Right atrium auricular region (tissue), 2 donors: ENCODE measurements at regions not wholly inside any gene's neighbourhood (a gene's known extent, or its start where the extent isn't known, plus 50 kb on each side); places are given as distances from the start of the nearest gene placed in this dataset.

Source experiments
- DNase-seq: peaks from one replicate; pipeline ENCODE4 v3.0.0-alpha.2; 2019; ENCODE audit warnings: low spot score
- H3K27ac ChIP-seq, 2 donors: fragments of 200-600 bp; sonication (generic); 1 replicate in 1 of 2; 2 replicates in 1 of 2; pipeline ENCODE4 v1.5.1; 2016 to 2019
- H3K27me3 ChIP-seq, 2 donors: fragments of 200-600 bp; sonication (generic); one replicate each; pipeline versions ENCODE4 v1.5.1 to v1.6.0; 2017 to 2019
- H3K36me3 ChIP-seq: fragments of 200-600 bp; sonication (generic); one replicate; pipeline ENCODE4 v1.5.1; 2016
- H3K4me1 ChIP-seq, 2 donors: fragments of 200-600 bp; sonication (generic); one replicate each; pipeline versions ENCODE4 v1.5.1 to v1.6.0; 2017 to 2019
- H3K4me3 ChIP-seq, 2 donors: fragments of 200-600 bp; sonication (generic); 1 replicate in 1 of 2; 2 replicates in 1 of 2; pipeline ENCODE4 v1.5.1; 2017 to 2019; ENCODE audit warnings: mild to moderate bottlenecking in 1 of 2, moderate library complexity in 1 of 2
- H3K9me3 ChIP-seq, 2 donors: fragments of 200-600 bp; sonication (generic); one replicate each; pipeline ENCODE4 v1.5.1; 2019
- TF ChIP-seq, protein P1 (sequence below), 2 donors: fragments of 200-600 bp; sonication (generic); IDR thresholded peaks; one replicate each; pipeline ENCODE4 v1.5.1; 2019; ENCODE audit warnings: antibody characterized with exemption in 2 of 2

DNA sequence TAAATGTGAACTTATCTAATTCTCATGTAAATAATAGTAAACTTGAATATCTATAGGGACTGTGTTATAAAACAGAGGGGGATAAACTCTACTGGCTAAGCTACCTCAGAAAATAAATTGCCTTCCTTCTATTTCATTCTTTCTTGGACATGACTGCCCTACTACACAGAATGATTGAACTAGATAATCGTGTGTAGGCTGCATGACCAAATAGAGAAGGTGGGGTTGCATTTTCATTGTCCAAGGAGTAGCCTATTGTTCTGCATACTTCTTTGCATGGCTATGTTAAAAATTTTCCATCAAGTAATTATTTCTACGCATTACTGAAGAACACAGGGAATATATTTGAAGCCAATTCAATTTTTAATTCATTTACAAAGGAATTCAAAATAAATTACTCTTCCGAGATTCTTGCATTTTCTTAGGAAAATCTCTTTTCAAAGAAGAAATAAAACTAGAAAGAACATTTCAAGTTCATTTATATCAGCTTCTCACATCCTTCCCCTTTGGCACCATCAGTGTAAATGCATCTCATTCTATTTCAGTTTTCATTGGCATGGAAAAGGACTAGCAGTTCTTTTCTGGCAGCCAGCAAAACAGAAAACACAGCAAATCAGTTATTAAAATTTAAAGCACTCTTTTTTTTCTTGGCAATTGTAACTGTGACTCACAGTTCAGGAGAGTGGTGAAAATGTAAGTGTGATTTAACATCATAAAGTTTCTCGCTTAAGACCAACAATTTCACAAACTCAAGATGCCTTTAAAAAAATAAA, 714.7 kb downstream of the NCAM2 start:
- no peak for DNase-seq
- TF ChIP-seq, protein P1, sequence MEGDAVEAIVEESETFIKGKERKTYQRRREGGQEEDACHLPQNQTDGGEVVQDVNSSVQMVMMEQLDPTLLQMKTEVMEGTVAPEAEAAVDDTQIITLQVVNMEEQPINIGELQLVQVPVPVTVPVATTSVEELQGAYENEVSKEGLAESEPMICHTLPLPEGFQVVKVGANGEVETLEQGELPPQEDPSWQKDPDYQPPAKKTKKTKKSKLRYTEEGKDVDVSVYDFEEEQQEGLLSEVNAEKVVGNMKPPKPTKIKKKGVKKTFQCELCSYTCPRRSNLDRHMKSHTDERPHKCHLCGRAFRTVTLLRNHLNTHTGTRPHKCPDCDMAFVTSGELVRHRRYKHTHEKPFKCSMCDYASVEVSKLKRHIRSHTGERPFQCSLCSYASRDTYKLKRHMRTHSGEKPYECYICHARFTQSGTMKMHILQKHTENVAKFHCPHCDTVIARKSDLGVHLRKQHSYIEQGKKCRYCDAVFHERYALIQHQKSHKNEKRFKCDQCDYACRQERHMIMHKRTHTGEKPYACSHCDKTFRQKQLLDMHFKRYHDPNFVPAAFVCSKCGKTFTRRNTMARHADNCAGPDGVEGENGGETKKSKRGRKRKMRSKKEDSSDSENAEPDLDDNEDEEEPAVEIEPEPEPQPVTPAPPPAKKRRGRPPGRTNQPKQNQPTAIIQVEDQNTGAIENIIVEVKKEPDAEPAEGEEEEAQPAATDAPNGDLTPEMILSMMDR (IDR thresholded peaks at IDR 0.05), result no peak
- H3K27me3 ChIP-seq, result no peaks in the 10 kb centered on the region
- H3K4me1 ChIP-seq, result no peaks in the 10 kb centered on the region
- no peak overlapping the region for H3K4me3 ChIP-seq
- H3K27ac ChIP-seq, result no peak overlapping the region
- H3K9me3 ChIP-seq, result no peaks in the 10 kb centered on the region
- no peaks in the 10 kb centered on the region for H3K36me3 ChIP-seq

DNA sequence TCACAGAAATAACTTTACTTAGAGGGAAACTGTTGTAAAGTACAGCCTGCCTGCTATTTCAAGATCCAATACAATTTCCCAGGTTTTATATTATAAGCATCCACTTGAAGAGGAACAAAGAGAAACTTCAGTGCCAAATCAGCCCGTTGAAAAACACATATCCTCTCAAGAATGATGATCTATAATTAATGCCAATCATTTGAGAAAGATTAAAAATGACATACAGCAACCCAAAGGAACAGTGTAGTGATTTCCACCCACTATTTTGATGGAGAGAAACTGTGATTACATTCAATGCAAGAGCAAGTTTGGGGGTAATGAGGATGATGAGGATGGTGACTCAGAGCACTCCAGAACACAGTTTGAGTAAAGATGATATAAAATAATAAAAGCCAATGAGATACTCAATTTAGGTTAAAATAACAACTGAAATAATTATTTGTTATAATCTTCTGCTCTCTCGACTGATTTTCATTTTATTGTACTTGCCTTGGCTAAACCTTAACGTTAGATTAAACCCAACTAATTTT, 715.5 kb downstream of the NCAM2 start:
- Histone ChIP-seq H3K27me3 (no peaks in the 10 kb centered on the region), H3K9me3 (no peaks in the 10 kb centered on the region), H3K36me3 (no peaks in the 10 kb centered on the region), H3K27ac (no peak overlapping the region), H3K4me1 (no peaks in the 10 kb centered on the region), H3K4me3 (no peak overlapping the region)
- no peak for DNase-seq
- TF ChIP-seq, protein P1 (IDR thresholded peaks at IDR 0.05), result no peak

DNA sequence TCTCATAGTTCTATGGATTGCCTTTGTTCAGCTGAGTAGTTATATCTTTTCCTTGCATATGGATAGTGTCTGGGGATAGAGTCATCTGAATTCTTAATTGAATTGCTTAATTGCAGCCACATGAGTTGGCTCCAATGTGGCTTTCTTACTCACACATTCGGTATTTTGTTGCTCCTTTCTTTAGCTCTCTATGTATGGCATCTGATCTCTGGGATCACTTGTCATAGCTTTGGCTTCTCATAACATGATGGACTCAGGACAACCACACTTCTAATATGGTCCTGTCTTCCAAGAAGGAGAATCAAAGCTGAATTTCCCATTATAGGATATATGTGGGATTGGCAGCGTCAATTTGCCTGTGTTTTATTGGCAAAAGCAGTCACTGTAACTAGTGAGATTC, 716.2 kb downstream of the NCAM2 start:
- no peaks in the 10 kb centered on the region for H3K27me3 ChIP-seq
- H3K27ac ChIP-seq, result no peak overlapping the region
- no peaks in the 10 kb centered on the region for H3K36me3 ChIP-seq
- no peak for DNase-seq
- TF ChIP-seq, protein P1 (IDR thresholded peaks at IDR 0.05), result no peak
- H3K9me3 ChIP-seq, result no peaks in the 10 kb centered on the region
- H3K4me1 ChIP-seq, result no peaks in the 10 kb centered on the region
- no peak overlapping the region for H3K4me3 ChIP-seq

DNA sequence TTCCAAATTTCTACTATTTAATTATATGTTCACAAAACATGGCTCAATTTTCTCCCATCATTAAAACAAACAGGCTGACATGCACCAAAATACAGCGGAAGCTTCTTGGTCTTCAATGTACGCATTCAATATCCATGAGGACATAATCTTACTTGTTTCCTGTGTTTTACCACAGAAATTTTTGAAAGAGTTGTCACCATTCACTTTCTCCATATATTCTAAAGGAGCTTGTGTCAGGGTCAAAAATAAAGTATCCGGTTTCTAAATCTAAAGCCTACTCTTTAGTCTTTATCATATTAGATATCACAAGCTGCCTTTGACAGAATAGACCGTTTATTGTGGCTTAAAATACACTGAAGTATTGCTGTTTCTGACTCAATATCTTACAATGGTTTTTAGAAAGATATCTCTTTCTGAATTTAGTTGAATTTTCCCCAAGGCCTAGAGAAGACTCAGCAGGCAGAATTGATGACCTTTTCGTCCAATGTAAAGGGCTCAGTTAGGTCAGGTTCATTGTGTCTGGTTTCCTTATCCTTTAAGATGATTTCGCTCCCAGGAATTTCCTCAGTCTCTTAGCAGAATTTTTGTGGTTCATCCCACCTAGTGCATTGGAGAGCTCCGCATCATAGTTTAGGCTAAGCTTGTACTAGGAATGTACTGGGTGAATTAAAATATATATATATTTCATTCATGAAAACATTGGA, 717.2 kb downstream of the NCAM2 start:
- Histone ChIP-seq H3K36me3 (no peaks in the 10 kb centered on the region), H3K4me1 (no peaks in the 10 kb centered on the region), H3K27ac (no peak overlapping the region), H3K4me3 (no peak overlapping the region), H3K9me3 (no peaks in the 10 kb centered on the region), H3K27me3 (no peaks in the 10 kb centered on the region)
- TF ChIP-seq, protein P1 (IDR thresholded peaks at IDR 0.05), result no peak
- no peak for DNase-seq

DNA sequence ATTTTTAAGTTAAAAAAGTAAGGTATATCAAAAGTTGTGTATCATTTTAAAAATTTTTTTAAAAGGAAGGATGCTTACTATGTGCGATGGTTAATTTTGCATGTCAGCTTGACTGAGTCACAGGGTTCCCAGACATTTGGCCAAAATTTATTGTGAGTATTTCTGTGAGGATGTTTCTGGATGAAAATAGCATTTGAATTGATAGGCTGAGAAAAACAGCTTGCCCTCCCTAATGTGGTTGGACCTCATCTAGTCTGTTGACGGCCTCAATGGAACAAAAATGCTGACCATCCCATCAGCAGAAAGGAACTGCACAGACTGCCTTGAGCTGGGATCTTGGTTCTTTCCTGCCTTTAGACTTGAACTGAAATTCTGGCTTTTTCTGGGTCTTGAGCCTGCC, 724.5 kb downstream of the NCAM2 start:
- TF ChIP-seq, protein P1 (IDR thresholded peaks at IDR 0.05), result no peak
- no peaks in the 10 kb centered on the region for H3K27me3 ChIP-seq

More for the DNA sequence above, 724.5 kb downstream of the NCAM2 start:
- no peak for DNase-seq
- H3K9me3 ChIP-seq, result no peaks in the 10 kb centered on the region
- no peak overlapping the region for H3K27ac ChIP-seq
- no peak overlapping the region for H3K4me3 ChIP-seq
- H3K4me1 ChIP-seq, result no peaks in the 10 kb centered on the region
- H3K36me3 ChIP-seq, result no peaks in the 10 kb centered on the region
